NCI-H774 (cell line): ENCODE measurements at regions not wholly inside any gene's neighbourhood (a gene's known extent, or its start where the extent isn't known, plus 50 kb on each side); places are given as distances from the start of the nearest gene placed in this dataset.
A peak's percentile ranks its signal among the peaks of the same experiment; 100 is the strongest.
"Not testable (repeated sequence)": the region's sequence is repeated elsewhere in the genome, so short reads cannot be mapped to it uniquely, and the experiment has no call there.

Experiments
- DNase-seq: peaks from one replicate; lab custom pipeline; 2025; lab: John Stamatoyannopoulos, UW

GRCh38 chr3:145182196-145182911 lies 978.6 kb downstream of the PLOD2 start:
- no peak for DNase-seq

GRCh38 chr3:145183261-145183660 lies 977.7 kb downstream of the PLOD2 start:
- no peak for DNase-seq

GRCh38 chr3:145188079-145188770 lies 972.8 kb downstream of the PLOD2 start:
- DNase-seq, result no peak

GRCh38 chr3:145190138-145190537 lies 970.8 kb downstream of the PLOD2 start:
- DNase-seq, result no peak

- no peak for DNase-seq
Observed at GRCh38 chr3:145190761-145191160, 970.2 kb downstream of the PLOD2 start.

- DNase-seq, result peak; percentile 42
Observed at GRCh38 chr3:145191543-145191942, 969.4 kb downstream of the PLOD2 start.

GRCh38 chr3:145197051-145197820 lies 963.7 kb downstream of the PLOD2 start:
- DNase-seq, result no peak

GRCh38 chr3:145197821-145198220 lies 963.2 kb downstream of the PLOD2 start:
- no peak for DNase-seq

- DNase-seq, result no peak
Observed at GRCh38 chr3:145209561-145209960, 951.4 kb downstream of the PLOD2 start.

- DNase-seq, result no peak
Observed at GRCh38 chr3:145219355-145220235, 941.4 kb downstream of the PLOD2 start.

GRCh38 chr3:145224886-145225285 lies 936.1 kb downstream of the PLOD2 start:
- no peak for DNase-seq

- DNase-seq, result no peak
Observed at GRCh38 chr3:145243875-145244274, 917.1 kb downstream of the PLOD2 start.

- no peak for DNase-seq
Observed at GRCh38 chr3:145244327-145244726, 916.7 kb downstream of the PLOD2 start.

GRCh38 chr3:145246291-145246690 lies 914.7 kb downstream of the PLOD2 start:
- DNase-seq, result no peak

- DNase-seq, result no peak
Observed at GRCh38 chr3:145248928-145249327, 912.1 kb downstream of the PLOD2 start.

GRCh38 chr3:145251311-145251710 lies 909.7 kb downstream of the PLOD2 start:
- DNase-seq, result no peak

GRCh38 chr3:145257967-145258366 lies 903.0 kb downstream of the PLOD2 start:
- not testable (repeated sequence) for DNase-seq

GRCh38 chr3:145259166-145259880 lies 901.7 kb downstream of the PLOD2 start:
- no peak for DNase-seq

- not testable (repeated sequence) for DNase-seq
Observed at GRCh38 chr3:145263458-145263857, 897.5 kb downstream of the PLOD2 start.

GRCh38 chr3:145266368-145266767 lies 894.6 kb downstream of the PLOD2 start:
- no peak for DNase-seq

- no peak for DNase-seq
Observed at GRCh38 chr3:145269106-145269505, 891.9 kb downstream of the PLOD2 start.
